HG03039 (cell line): ENCODE measurements at regions not wholly inside any gene's neighbourhood (a gene's known extent, or its start where the extent isn't known, plus 50 kb on each side); places are given as distances from the start of the nearest gene placed in this dataset.

ENCODE experiments used
- ATAC-seq: cut with Tn5 transposase; IDR thresholded peaks from one replicate; pipeline ENCODE4 v1.9.1; 2021; ENCODE audit warnings: mild to moderate bottlenecking, moderate library complexity; ENCODE audit not compliant: unreplicated experiment

- ATAC-seq: no peak
These were observed 141.2 kb upstream of the ASB18 start for GRCh38 chr2:236405357-236405756.

DNA sequence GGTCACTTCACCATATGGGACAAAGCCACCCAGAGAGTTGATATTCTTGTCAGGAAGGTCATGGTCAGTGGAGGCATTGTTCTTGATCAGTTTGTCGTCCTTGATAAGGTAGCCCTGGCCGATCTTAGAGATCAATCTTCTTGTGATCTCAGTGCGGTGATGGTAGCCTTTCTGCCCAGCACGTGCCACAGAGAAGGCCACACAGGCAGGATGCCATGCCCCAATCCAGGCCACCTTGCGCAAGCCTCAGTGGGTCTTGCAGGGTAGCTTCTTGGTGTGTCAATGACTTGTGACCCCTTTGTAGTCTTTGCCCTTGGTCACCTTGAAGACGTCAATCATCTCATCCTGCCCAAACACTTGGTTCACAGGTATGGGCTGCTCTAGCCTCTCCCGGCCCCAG, 143.9 kb upstream of the ASB18 start:
- no peak for ATAC-seq

DNA sequence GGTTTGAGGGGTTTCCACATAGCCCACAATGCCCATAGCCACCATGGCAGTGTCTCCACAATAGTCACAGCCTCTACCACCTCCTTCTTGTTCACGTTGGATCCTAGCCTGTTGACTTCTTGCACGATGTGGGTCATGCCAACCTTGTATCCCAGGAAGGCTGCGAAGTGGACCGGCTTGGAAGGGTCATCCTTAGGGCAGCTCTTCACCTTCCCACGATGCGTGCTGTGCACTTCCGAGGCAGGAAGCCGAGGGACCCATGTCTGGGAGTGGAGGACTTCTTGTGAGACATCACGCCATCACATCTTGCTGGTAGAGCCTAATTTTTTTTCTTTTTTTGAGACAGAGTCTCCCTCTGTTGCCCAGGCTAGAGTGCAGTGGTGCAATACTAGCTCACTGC, 144.6 kb upstream of the ASB18 start:
- ATAC-seq: no peak

DNA sequence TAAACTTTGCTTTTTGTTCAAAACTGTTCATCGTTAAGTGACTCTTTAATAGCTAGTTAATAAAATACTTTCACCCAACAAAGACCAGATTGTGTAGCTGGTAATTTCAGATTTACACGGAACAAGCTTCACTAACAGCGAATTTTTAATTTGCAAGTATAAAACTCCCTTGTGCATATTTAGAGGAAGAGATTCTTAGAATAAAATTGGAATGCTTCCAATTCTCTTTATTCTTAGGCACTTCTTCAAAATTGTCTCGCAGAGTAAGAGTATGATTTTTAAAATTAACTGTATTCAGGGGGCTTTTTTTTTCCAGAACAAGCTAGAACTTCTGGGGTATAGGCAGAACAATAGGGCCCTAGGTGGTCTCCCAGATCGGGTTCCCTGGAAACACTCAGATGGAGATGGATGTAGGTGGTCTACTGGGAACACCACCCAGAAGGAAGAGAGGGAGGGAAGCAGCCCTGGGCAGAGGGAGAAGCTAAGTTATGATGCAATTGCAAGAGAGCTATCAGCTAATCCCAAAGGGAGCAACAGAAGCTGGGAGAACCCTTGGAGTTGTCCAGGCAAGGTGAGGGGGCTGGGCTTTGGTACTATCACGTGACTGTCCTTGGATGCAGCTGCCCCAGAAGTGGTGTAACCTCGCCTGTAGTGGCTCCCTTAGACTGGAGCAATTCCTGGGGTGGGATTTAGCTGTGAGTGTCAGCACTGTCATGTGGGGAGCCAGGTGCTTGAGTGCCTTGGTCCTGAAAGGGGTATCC, 151.7 kb upstream of the ASB18 start:
- no peak for ATAC-seq

- no peak for ATAC-seq
These were observed 152.5 kb upstream of the ACKR3 start for GRCh38 chr2:236417150-236417549.

DNA sequence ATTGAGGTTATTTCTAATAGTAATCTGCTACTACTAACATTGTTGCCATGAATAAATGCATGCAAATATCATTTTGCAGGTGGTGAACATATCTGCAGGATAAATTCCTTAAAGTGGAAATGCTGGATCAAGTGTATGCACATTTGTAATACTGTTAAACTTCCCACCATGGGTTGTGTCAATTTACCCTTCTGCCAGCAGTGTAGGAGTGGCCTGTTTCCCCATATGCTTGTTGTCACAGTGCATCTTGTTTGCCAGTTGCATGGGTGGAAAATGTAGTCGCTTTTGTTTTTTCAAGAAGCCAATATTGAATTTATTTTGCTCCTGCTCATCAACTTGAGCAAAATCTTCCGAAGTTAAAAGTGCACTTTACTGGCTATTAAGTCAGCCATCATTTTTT, 139.0 kb upstream of the ACKR3 start:
- ATAC-seq: no peak

DNA sequence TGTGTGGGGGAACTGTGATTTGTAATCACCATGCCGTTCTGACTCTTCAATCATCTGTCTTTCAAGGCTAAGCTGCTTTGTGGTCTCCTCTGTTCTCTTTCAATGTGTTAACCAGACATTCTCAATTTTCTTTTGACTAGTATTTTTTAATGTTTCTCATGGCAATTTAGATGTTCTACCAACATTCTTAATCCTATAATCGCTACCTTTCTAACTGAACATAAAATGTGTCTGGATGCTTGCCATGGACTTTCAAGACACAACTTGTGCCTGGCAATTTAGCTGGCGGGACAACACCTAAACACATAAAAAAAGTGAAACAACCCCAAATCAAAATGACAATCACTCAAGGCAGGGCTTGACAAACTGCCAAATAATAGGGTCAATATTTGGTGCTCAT, 135.0 kb upstream of the ACKR3 start:
- no peak for ATAC-seq

DNA sequence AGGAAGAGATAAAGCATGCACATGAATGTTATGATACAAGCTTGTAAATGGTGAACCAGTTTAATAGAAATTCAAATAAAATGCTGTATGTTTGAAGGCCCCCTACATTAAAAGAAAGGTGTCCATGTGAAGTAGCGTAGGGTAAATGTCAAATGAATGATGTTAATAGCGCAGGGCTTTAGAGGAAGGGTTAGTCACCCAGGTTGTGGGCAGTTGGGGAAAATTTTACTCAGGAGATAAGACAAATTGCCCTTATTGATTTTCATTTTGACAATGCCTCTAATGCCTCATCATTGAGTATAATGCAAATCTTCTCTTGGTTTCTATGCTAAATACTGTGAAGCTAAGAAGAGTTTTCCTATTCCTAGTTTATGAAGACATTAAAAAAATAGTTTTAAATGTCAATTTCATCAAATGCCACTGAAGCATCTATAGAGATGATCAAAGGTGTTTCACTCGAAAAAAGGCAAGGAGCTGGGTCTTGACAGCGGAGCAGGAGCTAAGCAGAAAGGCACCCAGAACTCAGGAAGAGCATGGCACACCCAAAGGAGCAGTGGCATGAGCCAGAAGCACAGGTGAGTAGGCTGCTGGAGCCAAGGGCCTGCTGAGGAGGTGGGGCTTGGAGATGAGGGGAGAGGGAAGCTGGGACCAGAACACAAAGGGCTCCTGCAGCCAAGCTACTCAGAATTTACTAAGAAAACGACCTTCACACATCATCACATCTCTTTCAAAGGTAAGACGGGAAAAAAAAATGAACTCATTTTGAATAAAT, 129.3 kb upstream of the ACKR3 start:
- no peak for ATAC-seq

GRCh38 chr2:236444187-236444586, 125.4 kb upstream of the ACKR3 start:
- no peak for ATAC-seq

DNA sequence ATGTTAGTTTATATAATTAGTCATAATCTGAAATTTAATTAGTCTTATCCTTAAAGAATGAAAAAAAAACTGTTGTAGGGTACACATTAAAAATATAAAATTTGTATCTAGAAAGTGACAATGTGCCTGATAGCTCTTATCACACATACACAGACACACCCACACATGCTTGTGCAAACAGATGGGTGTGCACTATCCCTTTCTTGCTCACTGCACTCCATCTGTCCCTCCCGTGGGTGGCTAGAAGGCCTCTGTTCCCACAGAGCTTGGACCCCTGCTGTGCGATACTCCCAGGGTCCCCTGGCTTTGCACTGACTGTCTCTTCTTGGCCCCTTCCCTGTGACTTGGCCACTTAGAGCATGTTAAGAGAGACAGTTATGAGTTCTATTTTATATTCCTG, 123.9 kb upstream of the ACKR3 start:
- ATAC-seq: no peak

DNA sequence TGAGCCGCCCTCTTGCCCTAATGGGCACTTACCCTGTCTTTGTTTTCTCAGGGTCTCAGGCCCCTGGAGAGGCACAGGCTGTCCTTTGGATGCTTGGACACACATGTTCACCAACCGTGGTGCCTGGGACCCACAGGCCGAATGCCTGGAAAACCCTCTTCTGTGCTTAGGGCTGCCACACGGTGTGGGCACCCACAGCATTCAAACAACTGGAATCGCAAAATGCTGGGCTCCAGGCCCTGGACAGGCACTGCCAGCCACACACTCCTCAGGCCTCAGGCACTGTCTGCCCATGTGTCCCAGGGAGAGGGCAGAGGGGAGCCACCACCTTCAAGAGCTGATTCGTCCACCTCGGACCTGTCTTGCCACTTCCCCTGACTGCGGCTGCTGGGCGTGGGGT, 123.1 kb upstream of the ACKR3 start:
- no peak for ATAC-seq

- no peak for ATAC-seq
These were observed 120.4 kb upstream of the ACKR3 start for GRCh38 chr2:236449167-236449761.

DNA sequence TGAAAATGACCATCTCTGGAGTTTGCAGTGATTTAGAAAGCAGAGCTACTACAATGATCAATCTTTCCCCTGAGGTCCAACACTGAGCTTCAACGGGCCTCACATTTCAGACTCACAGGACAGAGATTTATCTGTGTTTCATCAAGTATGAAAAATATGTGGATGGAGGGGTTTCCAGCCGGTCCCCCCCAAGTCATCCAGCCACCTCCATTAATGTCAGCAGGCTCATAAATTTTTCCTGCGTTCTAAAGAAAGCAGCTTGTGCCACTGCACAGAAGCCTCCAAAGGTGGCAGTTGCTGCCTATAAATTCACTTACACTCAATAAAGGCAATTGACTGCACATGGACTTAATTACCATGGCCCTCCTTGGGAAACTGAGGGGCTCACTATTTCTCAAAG, 117.4 kb upstream of the ACKR3 start:
- no peak for ATAC-seq

- ATAC-seq: no peak
These were observed 115.5 kb upstream of the ACKR3 start for GRCh38 chr2:236454076-236454475.

DNA sequence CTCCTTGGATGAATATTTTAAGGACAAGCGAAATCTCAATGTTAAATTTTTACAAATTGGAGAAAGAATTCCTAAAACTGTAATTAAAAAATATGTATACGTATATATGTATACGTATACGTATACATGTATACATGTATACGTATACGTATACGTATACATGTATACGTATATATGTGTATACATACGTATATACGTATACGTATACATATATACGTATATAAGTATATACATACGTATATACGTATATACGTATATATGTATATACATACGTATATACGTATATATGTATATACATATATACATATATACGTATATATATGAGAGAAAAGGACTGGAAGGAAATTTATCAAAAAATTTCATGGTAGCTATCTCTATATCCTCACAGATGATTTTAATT, 110.2 kb upstream of the ACKR3 start:
- ATAC-seq: no peak

GRCh38 chr2:236464140-236464539, 105.5 kb upstream of the ACKR3 start:
- ATAC-seq: no peak

GRCh38 chr2:236472720-236473495, 96.7 kb upstream of the ACKR3 start:
- ATAC-seq: no peak

- ATAC-seq: no peak
These were observed 95.9 kb upstream of the ACKR3 start for GRCh38 chr2:236473691-236474090.

DNA sequence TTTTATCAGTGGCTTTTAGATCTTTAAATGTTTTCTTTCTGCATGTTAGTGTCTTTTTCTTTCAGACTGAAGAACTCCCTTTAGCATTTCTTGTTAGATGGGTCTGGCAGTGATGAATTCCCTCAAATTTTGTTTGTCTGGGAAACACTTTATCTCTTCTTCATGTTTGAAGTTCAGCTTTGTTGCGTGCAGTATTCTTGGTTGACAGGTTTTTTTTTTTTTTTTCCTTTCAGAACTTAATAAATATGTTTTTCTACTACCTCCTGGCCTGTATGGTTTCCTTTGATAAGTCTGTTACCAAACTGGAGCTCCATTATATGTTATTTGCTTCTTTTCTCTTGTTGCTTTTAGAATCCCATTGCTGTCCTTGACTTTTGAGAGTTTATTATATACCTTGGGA, 89.8 kb upstream of the ACKR3 start:
- ATAC-seq: no peak

DNA sequence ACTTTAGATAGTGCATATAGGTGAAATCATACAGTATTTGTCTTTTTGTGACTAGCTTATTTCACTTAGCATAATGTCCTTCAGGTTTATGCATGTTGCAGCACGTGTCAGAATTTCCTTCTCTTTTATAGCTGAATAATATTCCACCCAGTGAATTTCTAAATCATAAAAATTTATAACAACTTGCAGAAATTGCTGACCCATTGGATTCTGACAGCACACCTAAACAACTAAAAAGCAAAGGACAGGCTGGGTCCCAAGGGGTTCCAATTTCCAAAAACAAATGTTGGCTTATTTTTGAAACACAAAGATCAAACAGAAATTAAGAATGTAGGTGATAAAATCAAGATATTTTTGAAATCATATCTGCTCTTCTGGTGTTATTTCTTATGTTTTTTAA, 86.5 kb upstream of the ACKR3 start:
- ATAC-seq: no peak

DNA sequence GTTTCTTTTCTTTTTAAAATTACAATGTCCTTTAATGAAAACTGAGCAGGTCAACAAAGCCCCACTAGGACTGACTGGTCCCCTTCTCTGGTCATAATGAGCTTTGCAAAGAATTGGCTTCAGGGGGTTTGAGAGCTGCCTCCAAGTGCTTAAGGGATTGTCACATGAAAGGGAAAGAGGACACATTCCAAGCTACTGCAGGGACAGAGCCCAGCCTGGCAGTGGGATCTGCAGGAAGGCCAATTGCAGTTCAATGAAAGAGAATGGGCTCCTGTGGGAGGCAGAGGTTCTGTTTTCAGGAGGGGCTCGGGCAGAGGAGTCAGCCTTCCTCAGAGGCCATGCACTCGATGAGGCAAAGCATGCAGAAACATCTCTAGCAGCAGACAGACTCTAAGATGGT, 84.1 kb upstream of the ACKR3 start:
- ATAC-seq: no peak
